ENCODE measurements at regions not wholly inside any gene's neighbourhood (a gene's known extent, or its start where the extent isn't known, plus 50 kb on each side); places are given as distances from the start of the nearest gene placed in this dataset.
"Not testable (repeated sequence)": the region's sequence is repeated elsewhere in the genome, so short reads cannot be mapped to it uniquely, and the experiment has no call there.

GRCh38 chr14:105911006-105911847, 384.8 kb downstream of the TMEM121 start:
- no peaks in the 10 kb centered on the region for H3K27me3 ChIP-seq (ENCODE audit: control insufficient read depth, insufficient read depth, low read length)

GRCh38 chr14:105911848-105912292, 385.5 kb downstream of the TMEM121 start:
- not testable (repeated sequence) for H3K4me3 ChIP-seq (ENCODE audit: insufficient read depth, low read depth, low read length); H3K36me3 ChIP-seq (replicated peaks; ENCODE audit: control insufficient read depth, insufficient read depth, low read length); DNase-seq; H3K27me3 ChIP-seq (ENCODE audit: control insufficient read depth, insufficient read depth, low read length)

More at GRCh38 chr14:105911006-105911847, 384.8 kb downstream of the TMEM121 start:
- Histone ChIP-seq H3K4me3 (ENCODE audit: insufficient read depth, low read depth, low read length) (no peak overlapping the region), H3K36me3 (replicated peaks; ENCODE audit: control insufficient read depth, insufficient read depth, low read length) (no peaks in the 10 kb centered on the region)
- no peak for DNase-seq

- Histone ChIP-seq H3K4me3 (ENCODE audit: insufficient read depth, low read depth, low read length) (no peak overlapping the region), H3K27me3 (ENCODE audit: control insufficient read depth, insufficient read depth, low read length) (no peaks in the 10 kb centered on the region), H3K36me3 (replicated peaks; ENCODE audit: control insufficient read depth, insufficient read depth, low read length) (no peaks in the 10 kb centered on the region)
- DNase-seq, result no peak
Measured at GRCh38 chr14:105912641-105913180, 386.3 kb downstream of the TMEM121 start.

GRCh38 chr14:105913221-105913620, 386.8 kb downstream of the TMEM121 start:
- H3K36me3 ChIP-seq (replicated peaks; ENCODE audit: control insufficient read depth, insufficient read depth, low read length), result no peaks in the 10 kb centered on the region
- no peak for DNase-seq
- H3K27me3 ChIP-seq (ENCODE audit: control insufficient read depth, insufficient read depth, low read length), result no peaks in the 10 kb centered on the region
- no peak overlapping the region for H3K4me3 ChIP-seq (ENCODE audit: insufficient read depth, low read depth, low read length)

- H3K27me3 ChIP-seq (ENCODE audit: control insufficient read depth, insufficient read depth, low read length), result no peaks in the 10 kb centered on the region
- no peaks in the 10 kb centered on the region for H3K36me3 ChIP-seq (replicated peaks; ENCODE audit: control insufficient read depth, insufficient read depth, low read length)
- DNase-seq, result no peak
Measured at GRCh38 chr14:105913861-105914260, 387.5 kb downstream of the TMEM121 start.

GRCh38 chr14:105914281-105914680, 387.9 kb downstream of the TMEM121 start:
- DNase-seq; H3K36me3 ChIP-seq (replicated peaks; ENCODE audit: control insufficient read depth, insufficient read depth, low read length); H3K27me3 ChIP-seq (ENCODE audit: control insufficient read depth, insufficient read depth, low read length); H3K4me3 ChIP-seq (ENCODE audit: insufficient read depth, low read depth, low read length): not testable (repeated sequence)

More at GRCh38 chr14:105913861-105914260, 387.5 kb downstream of the TMEM121 start:
- no peak overlapping the region for H3K4me3 ChIP-seq (ENCODE audit: insufficient read depth, low read depth, low read length)

GRCh38 chr14:105914738-105915385, 388.5 kb downstream of the TMEM121 start:
- Histone ChIP-seq H3K4me3 (ENCODE audit: insufficient read depth, low read depth, low read length) (no peak overlapping the region), H3K27me3 (ENCODE audit: control insufficient read depth, insufficient read depth, low read length) (no peaks in the 10 kb centered on the region), H3K36me3 (replicated peaks; ENCODE audit: control insufficient read depth, insufficient read depth, low read length) (no peaks in the 10 kb centered on the region)
- no peak for DNase-seq

- not testable (repeated sequence) for DNase-seq; H3K36me3 ChIP-seq (replicated peaks; ENCODE audit: control insufficient read depth, insufficient read depth, low read length); H3K27me3 ChIP-seq (ENCODE audit: control insufficient read depth, insufficient read depth, low read length); H3K4me3 ChIP-seq (ENCODE audit: insufficient read depth, low read depth, low read length)
Measured at GRCh38 chr14:105915546-105915945, 389.2 kb downstream of the TMEM121 start.

GRCh38 chr14:105917136-105917932, 391.0 kb downstream of the TMEM121 start:
- not testable (repeated sequence) for DNase-seq; H3K36me3 ChIP-seq (replicated peaks; ENCODE audit: control insufficient read depth, insufficient read depth, low read length); H3K4me3 ChIP-seq (ENCODE audit: insufficient read depth, low read depth, low read length); H3K27me3 ChIP-seq (ENCODE audit: control insufficient read depth, insufficient read depth, low read length)

- no peak for DNase-seq
- H3K4me3 ChIP-seq (ENCODE audit: insufficient read depth, low read depth, low read length), result no peak overlapping the region
- no peaks in the 10 kb centered on the region for H3K36me3 ChIP-seq (replicated peaks; ENCODE audit: control insufficient read depth, insufficient read depth, low read length)
- no peaks in the 10 kb centered on the region for H3K27me3 ChIP-seq (ENCODE audit: control insufficient read depth, insufficient read depth, low read length)
Measured at GRCh38 chr14:105917933-105918436, 391.6 kb downstream of the TMEM121 start.

GRCh38 chr14:105918496-105919262, 392.3 kb downstream of the TMEM121 start:
- no peak for DNase-seq
- Histone ChIP-seq H3K27me3 (ENCODE audit: control insufficient read depth, insufficient read depth, low read length) (no peaks in the 10 kb centered on the region), H3K36me3 (replicated peaks; ENCODE audit: control insufficient read depth, insufficient read depth, low read length) (no peaks in the 10 kb centered on the region), H3K4me3 (ENCODE audit: insufficient read depth, low read depth, low read length) (no peak overlapping the region)

GRCh38 chr14:105919458-105920150, 393.2 kb downstream of the TMEM121 start:
- H3K4me3 ChIP-seq (ENCODE audit: insufficient read depth, low read depth, low read length), result no peak overlapping the region
- no peak for DNase-seq
- no peaks in the 10 kb centered on the region for H3K36me3 ChIP-seq (replicated peaks; ENCODE audit: control insufficient read depth, insufficient read depth, low read length)
- H3K27me3 ChIP-seq (ENCODE audit: control insufficient read depth, insufficient read depth, low read length), result no peaks in the 10 kb centered on the region

- H3K4me3 ChIP-seq (ENCODE audit: insufficient read depth, low read depth, low read length); H3K27me3 ChIP-seq (ENCODE audit: control insufficient read depth, insufficient read depth, low read length); DNase-seq; H3K36me3 ChIP-seq (replicated peaks; ENCODE audit: control insufficient read depth, insufficient read depth, low read length): not testable (repeated sequence)
Measured at GRCh38 chr14:105920151-105920700, 393.8 kb downstream of the TMEM121 start.
